NCI-H526 (cell line): ENCODE measurements at regions not wholly inside any gene's neighbourhood (a gene's known extent, or its start where the extent isn't known, plus 50 kb on each side); places are given as distances from the start of the nearest gene placed in this dataset.
A peak's percentile ranks its signal among the peaks of the same experiment; 100 is the strongest.
"Not testable (repeated sequence)": the region's sequence is repeated elsewhere in the genome, so short reads cannot be mapped to it uniquely, and the experiment has no call there.

Source experiments
- DNase-seq, 2 experiments: peaks; one replicate each; lab custom pipeline; 2025; lab: John Stamatoyannopoulos, UW

DNA sequence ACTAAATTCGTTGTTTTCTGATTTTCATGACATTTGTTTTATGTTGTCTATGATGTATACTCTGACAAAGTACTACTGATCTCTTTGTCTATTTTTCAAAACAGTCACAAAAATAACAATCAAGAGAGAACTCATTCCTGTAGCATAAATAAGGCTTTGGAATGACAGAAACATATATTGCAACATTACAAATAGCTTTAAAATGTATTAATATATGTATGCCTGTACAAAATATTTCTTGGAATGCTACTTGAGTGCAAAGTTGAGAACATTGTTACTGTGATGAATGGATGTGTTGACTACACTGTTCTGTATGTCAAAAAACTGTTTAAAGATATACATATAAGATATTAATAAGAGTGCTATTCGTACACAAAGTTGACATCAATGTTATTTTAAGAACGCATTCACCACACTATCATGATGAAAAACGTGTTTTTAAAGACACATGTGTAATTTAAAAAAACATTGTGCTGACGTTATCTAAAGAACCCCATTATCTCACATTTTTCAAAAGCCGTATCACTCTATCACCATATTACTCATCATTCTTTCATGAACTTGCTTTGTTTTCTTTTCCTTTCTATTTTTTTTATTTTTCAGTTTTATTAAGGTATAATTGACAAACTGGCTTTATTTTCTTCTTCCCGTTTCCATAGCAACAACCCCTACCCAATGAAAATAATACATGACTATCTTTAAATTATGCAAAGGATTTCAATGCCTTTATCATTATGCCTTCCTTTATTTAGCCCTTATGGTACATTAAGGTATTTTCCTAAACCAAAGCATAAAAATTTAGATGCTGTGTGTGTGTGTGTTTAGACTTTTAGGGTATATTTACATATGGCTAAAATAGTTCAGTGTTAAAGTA is 918.8 kb downstream of the SLITRK1 start:
- no peak for DNase-seq

DNA sequence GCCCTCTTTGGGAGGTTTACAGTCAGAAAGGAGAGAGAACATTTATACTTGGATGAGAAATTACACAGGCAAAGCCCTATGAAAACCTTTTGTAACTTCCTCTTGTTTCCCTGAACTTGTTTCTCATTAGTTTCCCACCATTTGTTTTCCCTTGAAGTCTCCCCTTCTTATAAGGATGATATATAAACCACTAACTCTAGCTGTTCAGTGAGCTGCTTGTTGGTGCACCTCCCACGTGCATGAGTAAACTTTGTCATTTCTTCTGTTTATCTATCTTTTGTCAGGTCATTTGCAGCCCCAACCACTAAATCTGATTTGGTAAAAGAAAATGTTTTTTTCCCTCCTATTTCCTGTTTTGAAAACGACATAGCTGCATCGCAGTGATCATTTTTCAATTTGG is 919.9 kb downstream of the SLITRK1 start:
- DNase-seq, result no peak

DNA sequence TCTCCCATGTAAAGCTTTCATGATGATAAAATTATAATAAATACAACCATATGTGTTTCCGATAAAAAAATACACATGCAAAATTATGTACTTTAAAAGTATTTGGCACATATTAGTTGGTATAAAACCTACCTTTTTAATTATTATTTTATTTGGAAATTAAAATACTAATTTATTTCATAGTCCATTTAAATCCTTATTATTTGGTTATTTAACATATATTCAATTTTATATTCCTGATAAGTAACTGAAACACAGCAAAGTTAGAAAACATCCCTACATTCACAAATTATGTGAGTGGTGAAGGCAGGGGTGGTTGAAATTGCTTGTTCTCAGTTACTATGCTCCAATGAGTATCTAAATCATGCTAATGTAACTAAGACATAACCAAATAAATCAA is 920.5 kb downstream of the SLITRK1 start:
- DNase-seq, result no peak

DNA sequence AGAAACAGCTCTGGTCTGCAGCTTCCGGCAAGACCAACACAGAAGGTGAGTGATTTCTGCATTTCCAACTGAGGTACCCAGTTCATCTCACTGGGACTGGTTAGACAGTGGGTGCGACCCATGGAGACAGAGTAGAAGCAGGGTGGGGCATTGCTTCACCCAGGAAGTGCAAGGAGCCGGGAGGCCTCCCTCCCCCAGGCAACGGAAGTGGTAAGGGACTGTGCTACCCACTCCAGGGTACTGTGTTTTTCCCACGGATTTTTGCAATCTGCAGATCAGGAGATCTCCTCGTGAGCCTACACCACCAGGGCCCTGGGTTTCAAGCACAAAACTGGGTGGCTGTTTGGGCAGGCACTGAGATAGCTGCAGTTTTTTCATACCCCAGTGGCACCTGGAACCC is 929.9 kb downstream of the SLITRK1 start:
- not testable (repeated sequence) for DNase-seq

DNA sequence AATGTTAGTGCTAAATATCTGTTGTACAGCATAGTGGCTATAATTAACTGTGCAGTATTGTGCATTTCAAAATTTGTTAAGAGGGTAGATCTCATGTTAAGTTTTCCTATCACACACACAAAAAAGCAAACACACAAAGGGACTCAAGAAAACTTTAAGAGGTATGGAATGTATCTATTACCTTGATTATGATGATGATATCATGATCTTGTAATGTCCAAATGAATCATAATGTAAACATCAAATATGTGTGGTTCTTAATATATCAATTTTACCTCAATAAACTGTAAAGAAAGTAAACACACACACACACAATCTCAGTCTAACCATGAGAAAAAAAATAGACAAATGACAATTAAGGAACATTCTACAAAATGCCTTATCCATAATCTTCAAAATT is 934.6 kb downstream of the SLITRK1 start:
- no peak for DNase-seq

DNA sequence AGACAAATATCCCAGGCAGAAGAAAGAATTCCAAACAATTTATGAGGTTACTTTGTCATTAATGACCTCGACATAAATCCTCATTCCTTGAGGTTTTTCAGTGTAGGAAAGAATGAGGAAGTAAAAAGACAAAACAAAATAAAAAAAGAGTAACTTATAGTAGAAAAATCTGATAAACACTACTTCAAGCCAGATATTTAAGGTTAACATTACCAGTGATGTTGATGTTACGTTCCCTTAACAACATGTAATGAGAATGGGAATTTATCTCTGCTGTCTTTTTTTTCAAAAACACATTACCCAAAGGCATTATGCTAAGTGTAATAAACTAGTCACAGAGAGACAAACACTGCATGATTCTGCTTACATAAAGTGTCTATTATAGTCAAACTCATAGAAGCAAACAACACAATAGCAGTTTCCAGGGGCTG is 935.1 kb downstream of the SLITRK1 start:
- DNase-seq, result no peak

DNA sequence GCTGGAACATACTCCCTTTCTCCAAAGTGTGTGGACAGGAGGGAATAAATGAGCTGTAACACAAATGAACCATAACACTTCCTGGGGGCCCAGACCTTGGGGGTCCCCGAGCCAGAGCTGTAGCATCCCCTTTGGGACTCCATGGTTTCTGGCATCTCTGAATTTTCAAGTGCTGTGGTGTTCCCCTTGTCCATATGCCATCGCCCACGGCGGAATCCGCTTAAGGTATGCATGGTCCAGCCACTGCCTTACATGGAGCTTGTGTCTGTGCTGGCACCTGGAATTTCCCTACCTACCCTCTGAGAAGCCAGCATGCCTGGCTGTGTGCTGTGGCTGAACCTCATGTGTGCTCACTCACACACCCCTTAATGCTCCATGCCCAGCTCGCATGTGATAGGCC is 943.6 kb downstream of the SLITRK1 start:
- no peak for DNase-seq

DNA sequence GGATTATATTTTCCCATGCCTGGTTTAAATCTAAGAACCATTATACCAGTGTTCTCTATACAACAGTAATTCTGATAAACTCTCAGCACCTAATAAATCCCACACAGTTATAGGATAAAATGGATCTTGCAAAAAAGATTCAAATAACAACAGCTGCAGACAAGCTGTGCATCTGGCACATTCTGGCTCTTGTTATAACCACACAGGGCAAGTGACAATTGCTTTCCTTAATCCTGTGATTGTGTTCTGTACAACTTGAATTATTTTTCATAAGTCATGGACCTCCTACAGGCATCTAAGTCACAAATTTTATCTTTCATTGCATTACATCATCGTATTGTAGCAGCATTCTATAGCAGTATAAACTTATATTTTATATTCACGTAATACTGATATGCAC is 948.3 kb downstream of the SLITRK1 start:
- no peak for DNase-seq

DNA sequence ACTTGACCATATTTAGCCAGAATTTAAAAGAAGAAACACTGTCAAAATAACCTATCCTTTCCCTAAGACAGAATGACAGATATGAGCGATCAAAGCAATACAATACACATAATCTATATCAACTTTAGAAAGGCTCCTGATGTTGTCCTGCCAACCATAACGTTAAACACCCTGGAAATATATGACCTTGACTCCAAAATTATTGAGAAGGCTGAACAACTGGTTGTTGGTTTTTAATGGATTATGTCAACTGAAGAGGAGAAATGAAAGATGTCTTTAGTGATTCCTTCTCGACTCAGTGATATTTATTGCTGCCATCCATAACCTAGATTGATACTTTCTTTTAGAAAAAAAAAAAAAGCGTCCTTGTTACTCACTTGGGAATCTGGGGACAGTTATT is 957.2 kb downstream of the SLITRK1 start:
- DNase-seq, result no peak

DNA sequence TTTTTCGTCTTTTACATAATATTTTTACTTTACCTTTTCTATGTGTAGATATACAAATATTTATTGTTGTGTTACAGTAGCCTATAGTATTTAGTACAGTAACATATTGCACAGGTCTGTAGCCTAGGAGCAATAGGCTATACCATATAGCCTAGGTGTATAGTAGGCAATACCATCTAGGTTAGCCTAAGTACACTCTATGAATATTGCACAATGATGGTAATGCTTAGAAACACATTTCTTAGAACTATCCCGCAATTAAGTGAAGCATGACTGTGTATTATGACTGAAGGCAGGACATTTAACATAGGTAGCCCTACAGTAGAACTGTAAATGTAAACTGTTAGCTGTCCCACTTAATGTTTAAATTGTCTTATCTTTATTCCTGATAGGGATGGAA is 964.3 kb downstream of the SLITRK1 start:
- DNase-seq, result no peak

DNA sequence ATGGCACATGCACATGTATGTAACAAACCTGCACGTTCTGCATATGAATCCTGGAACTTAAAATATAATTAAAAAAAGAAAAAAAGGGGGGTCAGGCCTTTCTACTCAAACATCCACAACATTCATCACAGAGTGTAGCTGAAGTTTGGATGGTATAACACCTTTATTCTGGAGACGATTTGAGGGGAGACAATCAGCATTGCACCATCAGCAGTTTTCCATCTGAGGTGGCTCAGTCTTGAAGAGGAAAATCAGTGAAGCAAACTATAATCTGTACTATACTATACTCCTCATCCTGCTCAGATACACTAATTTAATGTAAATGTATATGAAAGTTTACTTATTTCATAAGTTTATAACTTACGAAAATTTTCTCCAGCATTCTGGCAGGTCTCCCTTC is 969.7 kb downstream of the SLITRK1 start:
- DNase-seq, result no peak

DNA sequence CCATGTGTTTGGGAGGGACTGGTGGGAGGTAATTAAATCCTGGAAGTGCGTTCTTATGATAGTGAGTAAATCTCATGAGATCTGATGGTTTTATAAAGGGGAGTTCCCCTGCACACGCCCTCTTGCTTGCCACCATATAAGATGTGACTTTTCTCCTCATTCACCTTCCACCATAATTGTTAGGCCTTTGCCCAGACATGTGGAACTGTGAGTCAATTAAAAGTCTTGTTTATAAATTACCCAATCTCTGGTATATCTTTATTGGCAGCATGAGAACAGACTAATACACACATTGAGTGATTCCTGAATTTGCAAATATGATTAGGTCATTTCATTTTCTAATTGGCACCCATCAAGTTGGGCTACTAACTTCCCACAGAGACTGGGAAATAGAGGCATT is 977.2 kb downstream of the SLITRK1 start:
- no peak for DNase-seq

DNA sequence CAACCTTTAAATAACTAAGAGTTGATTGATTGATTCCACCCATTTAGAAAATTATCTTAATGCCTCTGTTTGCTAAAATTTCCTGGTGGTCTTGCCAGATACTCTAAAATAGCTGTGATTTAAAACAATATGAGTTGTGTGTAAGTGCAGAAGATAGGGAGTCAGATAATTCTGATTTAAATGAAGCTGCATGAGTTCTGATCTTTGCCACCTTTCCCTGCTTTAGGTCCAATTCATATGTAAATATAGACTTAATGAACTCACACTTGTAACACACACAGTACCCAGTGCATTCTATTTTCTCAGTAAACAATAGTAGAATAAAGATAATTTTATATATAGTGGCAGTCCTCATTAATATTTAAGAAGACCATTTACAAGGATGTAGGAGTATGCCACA is 981.8 kb downstream of the SLITRK1 start:
- no peak for DNase-seq

DNA sequence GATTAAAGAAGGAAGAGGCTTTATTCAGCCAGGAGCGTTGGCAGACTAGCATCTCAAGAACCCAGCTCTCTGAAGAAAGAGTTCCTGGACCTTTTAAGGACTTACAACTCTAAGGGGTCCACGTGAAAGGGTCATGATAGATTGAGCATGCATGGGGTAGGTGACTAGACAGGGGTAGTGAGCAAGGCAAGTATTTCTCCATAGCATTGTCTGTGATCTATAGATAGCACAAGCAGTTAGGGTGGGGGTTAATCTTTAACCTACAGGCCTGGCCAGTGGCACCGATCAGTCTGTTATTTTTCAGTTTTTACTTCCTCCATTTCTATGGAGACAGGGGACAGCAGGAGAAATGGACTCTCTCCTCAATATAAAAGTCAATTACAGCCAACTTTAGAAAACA is 983.7 kb downstream of the SLITRK1 start:
- DNase-seq, result no peak

DNA sequence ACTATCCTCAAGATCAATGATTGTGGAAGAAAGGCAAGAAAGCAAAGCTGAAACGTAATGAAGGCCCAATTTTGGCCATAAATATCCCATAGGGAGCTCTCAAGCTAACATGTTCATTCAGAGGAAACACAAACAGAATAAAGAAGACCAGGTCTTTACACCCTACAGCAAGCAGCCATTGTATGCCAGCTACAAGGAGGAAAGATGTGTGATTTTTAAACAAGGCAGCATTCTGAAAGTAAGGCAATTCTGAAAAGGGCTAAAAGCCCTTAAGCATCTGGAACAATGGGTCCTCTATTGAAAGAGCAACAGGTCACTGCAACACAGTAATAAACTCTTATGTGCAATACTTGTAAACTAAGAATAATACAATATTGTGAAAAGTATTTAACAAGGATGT is 1002.4 kb downstream of the SLITRK1 start:
- no peak for DNase-seq

DNA sequence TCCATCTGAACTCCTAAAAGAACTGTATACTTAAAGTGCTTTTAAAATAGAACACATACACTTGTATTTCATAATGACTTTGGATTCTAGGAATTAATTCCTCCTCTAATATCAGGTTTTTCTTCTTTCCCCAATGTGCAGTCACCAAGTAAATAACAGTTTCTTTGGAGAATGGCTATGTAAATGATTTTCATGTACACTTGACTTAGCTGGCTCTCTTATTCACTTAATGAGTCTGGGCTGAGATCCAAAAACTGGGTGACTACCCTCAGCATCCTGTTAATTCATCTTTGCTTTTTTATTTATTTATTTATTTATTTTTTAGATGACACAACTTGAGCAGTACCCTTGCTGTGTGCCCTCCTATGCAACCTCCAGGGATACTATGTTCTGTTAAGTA is 1003.7 kb downstream of the SLITRK1 start:
- DNase-seq, result no peak

DNA sequence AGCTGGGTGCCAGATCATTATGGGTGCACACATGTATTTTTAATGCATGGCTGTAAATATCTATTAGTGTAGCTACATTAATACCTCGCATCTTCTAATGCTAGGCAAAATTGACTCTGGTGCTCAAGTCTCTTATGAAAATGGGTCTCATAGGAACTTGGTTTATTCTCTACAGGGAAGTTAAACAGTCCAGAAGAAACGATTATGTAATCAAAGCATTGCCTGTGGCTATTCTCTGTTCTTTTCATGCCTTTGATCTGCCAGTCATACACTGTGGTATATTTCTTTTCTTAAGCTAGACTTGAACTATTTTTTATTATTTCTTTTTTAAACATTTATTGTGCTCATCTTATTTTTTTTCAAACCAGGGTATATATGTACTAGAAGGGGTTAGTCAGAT is 1015.0 kb downstream of the SLITRK1 start:
- no peak for DNase-seq

DNA sequence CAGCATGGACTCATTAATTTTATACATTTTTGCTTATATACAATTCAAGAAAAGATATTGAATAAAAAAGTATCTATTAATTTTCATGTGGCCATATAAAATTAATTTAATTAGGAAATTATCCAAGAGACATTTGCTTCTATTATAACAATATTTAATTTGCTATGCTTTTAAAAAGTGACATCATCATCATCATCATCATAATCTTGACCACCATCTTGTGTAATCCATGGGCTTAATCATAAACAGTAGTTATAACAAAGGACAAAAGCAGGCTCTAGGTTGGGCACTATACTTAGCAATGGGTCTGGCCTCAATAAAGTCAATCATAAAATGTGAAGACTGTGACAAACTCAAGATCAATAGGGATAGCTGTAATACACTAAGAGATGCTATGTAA is 1031.6 kb downstream of the SLITRK1 start:
- no peak for DNase-seq

DNA sequence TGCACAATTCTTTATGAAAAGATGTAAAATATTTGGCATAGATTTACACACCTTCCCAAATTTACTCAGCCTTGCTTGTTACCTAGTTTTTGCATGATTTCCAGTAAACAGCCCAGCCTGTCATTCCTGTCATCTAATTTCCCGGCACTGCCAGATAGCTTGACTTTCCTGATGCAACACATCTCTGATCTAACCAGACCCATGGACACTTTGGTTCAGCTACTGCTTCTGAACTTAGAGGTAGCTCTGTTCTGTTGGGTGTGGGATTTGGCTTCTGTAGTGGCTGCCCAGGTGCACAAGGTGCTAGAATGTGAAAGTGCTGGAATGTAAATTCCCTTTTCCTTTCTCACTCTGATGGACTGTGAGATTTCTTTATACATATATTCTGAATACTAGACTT is 1033.5 kb downstream of the SLITRK1 start:
- no peak for DNase-seq

DNA sequence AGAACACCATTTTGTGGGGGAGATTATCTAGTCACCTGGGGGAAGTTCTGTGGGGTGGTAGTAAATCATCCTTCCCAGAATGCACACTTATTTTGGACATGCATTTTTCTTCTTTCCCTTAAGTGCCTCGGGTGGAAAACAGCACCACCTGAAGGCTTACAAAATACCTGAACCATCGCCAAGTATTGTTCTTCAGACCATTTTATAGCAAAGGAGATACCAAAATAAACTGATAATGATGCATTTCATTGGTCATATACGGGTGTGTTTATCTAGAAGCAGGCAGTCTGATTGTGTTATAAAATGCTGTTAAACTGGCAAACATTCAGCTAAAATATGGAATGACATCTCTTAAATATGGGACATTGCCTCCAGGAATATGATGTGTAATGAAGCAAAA is 1034.7 kb downstream of the SLITRK1 start:
- peak in 1 of 2 experiments; percentile 23 for DNase-seq

DNA sequence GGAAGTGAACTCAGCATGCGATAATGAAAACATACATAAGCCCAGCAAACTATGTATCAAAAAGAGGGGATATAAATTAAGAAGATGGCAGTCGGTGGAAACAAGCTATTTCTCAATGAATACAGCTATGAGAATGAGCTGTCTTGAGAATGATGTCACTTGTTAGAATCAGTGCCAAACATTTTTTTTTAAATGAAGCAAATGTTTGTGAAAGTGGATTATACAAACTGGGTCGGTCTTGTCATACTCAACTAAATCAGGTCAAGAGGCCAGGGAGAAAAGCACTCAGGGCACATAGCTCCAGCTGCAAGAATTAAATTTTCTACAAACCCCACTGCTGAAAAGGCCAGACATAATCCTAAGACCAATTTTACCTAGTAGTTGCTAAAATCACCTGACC is 1048.4 kb downstream of the SLITRK1 start:
- DNase-seq, result no peak

DNA sequence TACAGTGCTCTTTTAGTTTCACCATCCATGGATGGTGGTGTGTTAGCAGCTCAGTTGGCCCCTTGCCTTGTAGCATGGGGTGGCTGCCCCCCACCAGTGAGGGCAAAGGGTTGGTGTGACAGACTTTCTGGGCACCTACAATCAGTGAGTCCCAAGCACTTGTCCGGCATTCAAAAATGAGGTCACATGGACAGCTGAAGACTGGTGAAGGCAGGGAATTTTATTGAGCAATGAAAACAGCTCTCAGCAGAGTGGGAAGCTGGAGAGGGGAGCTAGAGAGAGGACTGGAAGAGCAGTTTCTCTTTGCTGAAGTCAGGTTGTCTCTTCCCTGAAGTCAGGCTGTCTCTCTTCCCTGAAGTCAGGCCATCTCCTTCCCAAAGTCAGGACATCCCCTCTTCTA is 1053.2 kb downstream of the SLITRK1 start:
- no peak for DNase-seq

DNA sequence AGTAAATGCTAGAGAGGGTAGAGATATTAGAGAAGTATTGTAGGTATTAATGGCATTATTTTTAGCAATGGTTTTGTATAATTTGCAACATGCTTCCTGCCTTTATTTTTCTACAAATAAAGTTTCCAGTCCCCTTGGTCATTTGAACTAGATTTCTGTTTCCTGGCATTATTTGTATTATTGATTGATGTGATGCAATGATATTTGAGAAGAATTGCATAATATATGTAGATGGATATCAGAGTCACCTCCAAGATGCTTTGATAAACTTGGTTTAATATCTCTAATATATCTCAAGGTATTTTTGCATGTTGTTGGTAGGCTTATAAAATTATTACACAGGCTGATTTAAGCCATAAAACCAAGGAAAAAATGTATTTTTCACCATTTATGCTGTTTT is 1054.5 kb downstream of the SLITRK1 start:
- no peak for DNase-seq

DNA sequence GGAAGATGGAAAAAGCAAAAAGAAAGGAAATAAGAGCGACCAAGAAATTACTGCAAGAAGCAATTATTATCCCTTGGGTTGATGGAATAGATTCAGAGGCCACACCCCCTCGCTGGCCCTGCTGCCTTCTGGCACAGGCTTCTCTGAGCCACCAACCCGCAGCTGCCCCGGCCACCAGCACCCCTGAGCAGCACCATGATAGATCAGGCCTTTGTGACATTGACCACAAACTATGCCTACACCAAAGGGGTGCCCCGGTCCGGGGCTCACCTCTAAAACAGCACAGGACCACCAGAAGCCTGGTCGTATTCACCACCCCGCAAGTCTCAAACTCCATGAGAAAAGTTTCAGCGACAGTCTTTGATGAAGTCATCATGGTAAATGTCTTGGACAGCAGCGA is 1059.3 kb downstream of the SLITRK1 start:
- DNase-seq, result no peak
